ENCODE measurements at regions not wholly inside any gene's neighbourhood (a gene's known extent, or its start where the extent isn't known, plus 50 kb on each side); places are given as distances from the start of the nearest gene placed in this dataset.

- TF ChIP-seq CTCF (IDR thresholded peaks at IDR 0.05) (no peak), POLR2A (IDR thresholded peaks at IDR 0.05) (no peak), EP300 (IDR thresholded peaks at IDR 0.05) (no peak)
Measured at GRCh38 chr14:29222006-29222405, 455.4 kb downstream of the FOXG1 start.
